Memory B cell (primary cell): ENCODE measurements at regions not wholly inside any gene's neighbourhood (a gene's known extent, or its start where the extent isn't known, plus 50 kb on each side); places are given as distances from the start of the nearest gene placed in this dataset.

Source experiments
- ATAC-seq: fragments of 150-1000 bp; cut with Tn5 transposase; 2 replicates; pipeline ENCODE4 v1.10.0; 2021; ENCODE audit warnings: low read depth, mild to moderate bottlenecking, moderate library complexity
- DNase-seq, 2 donors: peaks; one replicate each; pipeline ENCODE4 v3.0.0; 2022; ENCODE audit warnings: low spot score in 2 of 2
- H3K27ac Mint-ChIP-seq: one replicate; pipeline ENCODE4 v1.8.0; 2022; ENCODE audit warnings: mild to moderate bottlenecking, moderate library complexity, mixed read lengths
- H3K27me3 Mint-ChIP-seq: one replicate; pipeline ENCODE4 v1.8.0; 2022; ENCODE audit warnings: mixed read lengths
- H3K36me3 Mint-ChIP-seq: one replicate; pipeline ENCODE4 v1.8.0; 2022; ENCODE audit warnings: mild to moderate bottlenecking, mixed read lengths
- H3K4me1 Mint-ChIP-seq: one replicate; pipeline ENCODE4 v1.8.0; 2022; ENCODE audit warnings: mixed read lengths
- H3K4me3 Mint-ChIP-seq: one replicate; pipeline ENCODE4 v1.8.0; 2022; ENCODE audit warnings: mild to moderate bottlenecking, moderate library complexity, mixed read lengths
- H3K9me3 Mint-ChIP-seq: one replicate; pipeline ENCODE4 v1.8.0; 2022; ENCODE audit warnings: mixed read lengths

GRCh38 chr6:93105907-93106306 lies 313.5 kb downstream of the EPHA7 start:
- Mint-ChIP-seq H3K27ac (no peak overlapping the region), H3K4me3 (no peak overlapping the region), H3K27me3 (no peaks in the 10 kb centered on the region), H3K9me3 (peaks cover 9% of the 10 kb centered on the region), H3K36me3 (no peaks in the 10 kb centered on the region), H3K4me1 (no peaks in the 10 kb centered on the region)
- DNase-seq = no peak
- ATAC-seq = no peak

- Mint-ChIP-seq H3K27ac (no peak overlapping the region), H3K4me1 (no peaks in the 10 kb centered on the region), H3K36me3 (no peaks in the 10 kb centered on the region), H3K4me3 (no peak overlapping the region), H3K9me3 (peaks cover 9% of the 10 kb centered on the region), H3K27me3 (no peaks in the 10 kb centered on the region)
- DNase-seq (no peak), ATAC-seq (no peak)
Observed at GRCh38 chr6:93105017-93105416, 314.3 kb downstream of the EPHA7 start.

- Mint-ChIP-seq H3K4me3 (no peak overlapping the region), H3K27me3 (no peaks in the 10 kb centered on the region), H3K9me3 (peaks cover 9% of the 10 kb centered on the region), H3K27ac (no peak overlapping the region), H3K36me3 (no peaks in the 10 kb centered on the region), H3K4me1 (no peaks in the 10 kb centered on the region)
- no peak for ATAC-seq
- DNase-seq = no peak
Observed at GRCh38 chr6:93104195-93104817, 315.1 kb downstream of the EPHA7 start.

- ATAC-seq (no peak), DNase-seq (no peak)
- no peaks in the 10 kb centered on the region for H3K9me3 Mint-ChIP-seq
- H3K4me1 Mint-ChIP-seq = no peaks in the 10 kb centered on the region
- H3K4me3 Mint-ChIP-seq = no peak overlapping the region
- H3K27me3 Mint-ChIP-seq = no peaks in the 10 kb centered on the region
- H3K27ac Mint-ChIP-seq = no peak overlapping the region
- H3K36me3 Mint-ChIP-seq = no peaks in the 10 kb centered on the region
Observed at GRCh38 chr6:93088621-93089501, 330.5 kb downstream of the EPHA7 start.

- Mint-ChIP-seq H3K27me3 (no peaks in the 10 kb centered on the region), H3K4me1 (no peaks in the 10 kb centered on the region), H3K36me3 (no peaks in the 10 kb centered on the region), H3K9me3 (no peaks in the 10 kb centered on the region), H3K27ac (no peak overlapping the region), H3K4me3 (no peak overlapping the region)
- DNase-seq (no peak), ATAC-seq (no peak)
Observed at GRCh38 chr6:93087606-93088005, 331.8 kb downstream of the EPHA7 start.

GRCh38 chr6:93086351-93086750 lies 333.0 kb downstream of the EPHA7 start:
- no peak overlapping the region for H3K27ac Mint-ChIP-seq
- H3K9me3 Mint-ChIP-seq = no peaks in the 10 kb centered on the region
- ATAC-seq = no peak
- no peak for DNase-seq
- H3K4me1 Mint-ChIP-seq = no peaks in the 10 kb centered on the region
- H3K27me3 Mint-ChIP-seq = no peaks in the 10 kb centered on the region
- no peaks in the 10 kb centered on the region for H3K36me3 Mint-ChIP-seq
- H3K4me3 Mint-ChIP-seq = no peak overlapping the region

- no peak for ATAC-seq
- no peaks in the 10 kb centered on the region for H3K36me3 Mint-ChIP-seq
- H3K4me1 Mint-ChIP-seq = no peaks in the 10 kb centered on the region
- no peak overlapping the region for H3K4me3 Mint-ChIP-seq
- peaks cover under 1% of the 10 kb centered on the region for H3K9me3 Mint-ChIP-seq
- no peaks in the 10 kb centered on the region for H3K27me3 Mint-ChIP-seq
- no peak for DNase-seq
- no peak overlapping the region for H3K27ac Mint-ChIP-seq
Observed at GRCh38 chr6:93083337-93084230, 335.8 kb downstream of the EPHA7 start.

- H3K4me3 Mint-ChIP-seq = no peak overlapping the region
- H3K27me3 Mint-ChIP-seq = no peaks in the 10 kb centered on the region
- no peak overlapping the region for H3K27ac Mint-ChIP-seq
- ATAC-seq (no peak), DNase-seq (no peak)
- H3K36me3 Mint-ChIP-seq = no peaks in the 10 kb centered on the region
- H3K9me3 Mint-ChIP-seq = peaks cover 2% of the 10 kb centered on the region
- no peaks in the 10 kb centered on the region for H3K4me1 Mint-ChIP-seq
Observed at GRCh38 chr6:93081901-93082300, 337.5 kb downstream of the EPHA7 start.

- Mint-ChIP-seq H3K27me3 (no peaks in the 10 kb centered on the region), H3K4me1 (no peaks in the 10 kb centered on the region), H3K9me3 (peaks cover 2% of the 10 kb centered on the region), H3K4me3 (no peak overlapping the region), H3K27ac (no peak overlapping the region), H3K36me3 (no peaks in the 10 kb centered on the region)
- DNase-seq (no peak), ATAC-seq (no peak)
Observed at GRCh38 chr6:93079061-93079460, 340.3 kb downstream of the EPHA7 start.

- no peak overlapping the region for H3K27ac Mint-ChIP-seq
- no peaks in the 10 kb centered on the region for H3K27me3 Mint-ChIP-seq
- peaks cover 3% of the 10 kb centered on the region for H3K9me3 Mint-ChIP-seq
- ATAC-seq = no peak
- H3K4me1 Mint-ChIP-seq = no peaks in the 10 kb centered on the region
- no peaks in the 10 kb centered on the region for H3K36me3 Mint-ChIP-seq
- DNase-seq = no peak
- H3K4me3 Mint-ChIP-seq = no peak overlapping the region
Observed at GRCh38 chr6:93073811-93074210, 345.5 kb downstream of the EPHA7 start.

- peaks cover 3% of the 10 kb centered on the region for H3K9me3 Mint-ChIP-seq
- no peaks in the 10 kb centered on the region for H3K36me3 Mint-ChIP-seq
- no peak overlapping the region for H3K27ac Mint-ChIP-seq
- H3K4me3 Mint-ChIP-seq = no peak overlapping the region
- no peak for ATAC-seq
- DNase-seq = no peak
- no peaks in the 10 kb centered on the region for H3K4me1 Mint-ChIP-seq
- H3K27me3 Mint-ChIP-seq = no peaks in the 10 kb centered on the region
Observed at GRCh38 chr6:93069856-93070255, 349.5 kb downstream of the EPHA7 start.

GRCh38 chr6:93059911-93060310 lies 359.4 kb downstream of the EPHA7 start:
- Mint-ChIP-seq H3K9me3 (peaks cover 8% of the 10 kb centered on the region), H3K36me3 (no peaks in the 10 kb centered on the region), H3K27ac (no peak overlapping the region), H3K27me3 (no peaks in the 10 kb centered on the region), H3K4me1 (no peaks in the 10 kb centered on the region), H3K4me3 (no peak overlapping the region)
- no peak for DNase-seq
- ATAC-seq = no peak

GRCh38 chr6:93057584-93057983 lies 361.8 kb downstream of the EPHA7 start:
- Mint-ChIP-seq H3K36me3 (no peaks in the 10 kb centered on the region), H3K27me3 (no peaks in the 10 kb centered on the region), H3K27ac (no peak overlapping the region), H3K4me1 (no peaks in the 10 kb centered on the region), H3K9me3 (peaks cover 10% of the 10 kb centered on the region), H3K4me3 (no peak overlapping the region)
- ATAC-seq = no peak
- no peak for DNase-seq

- no peak overlapping the region for H3K4me3 Mint-ChIP-seq
- H3K36me3 Mint-ChIP-seq = no peaks in the 10 kb centered on the region
- H3K27me3 Mint-ChIP-seq = no peaks in the 10 kb centered on the region
- H3K9me3 Mint-ChIP-seq = no peaks in the 10 kb centered on the region
- DNase-seq (no peak), ATAC-seq (no peak)
- H3K27ac Mint-ChIP-seq = no peak overlapping the region
- H3K4me1 Mint-ChIP-seq = no peaks in the 10 kb centered on the region
Observed at GRCh38 chr6:93048381-93048780, 371.0 kb downstream of the EPHA7 start.
